ENCODE measurements at regions not wholly inside any gene's neighbourhood (a gene's known extent, or its start where the extent isn't known, plus 50 kb on each side); places are given as distances from the start of the nearest gene placed in this dataset.

DNA sequence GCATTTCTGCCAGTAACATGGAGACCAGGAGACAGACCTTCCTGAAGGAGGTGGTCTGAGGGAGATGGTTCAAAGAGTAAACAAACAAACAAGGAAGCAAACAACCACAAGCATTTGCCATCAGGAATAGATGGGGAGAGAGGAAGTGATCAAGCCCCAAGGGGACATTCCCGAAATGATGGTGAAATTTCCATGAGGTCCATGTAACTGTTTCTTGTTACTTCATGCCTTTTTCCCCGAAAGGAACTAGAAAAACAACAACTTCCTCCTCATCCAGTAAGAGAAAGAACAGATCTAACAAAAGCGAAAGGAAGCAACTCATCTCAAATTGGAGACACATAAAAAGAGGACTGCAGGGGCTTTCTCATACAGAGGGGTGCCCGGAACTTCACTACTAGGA, 152.5 kb upstream of the ZNF32 start:
- DNase-seq (ENCODE audit: low spot score), result no peak
- ATAC-seq, result no peak
- H3K27me3 Mint-ChIP-seq, result peaks cover 32 to 40% of the 10 kb centered on the region in 2 donors
- H3K4me1 Mint-ChIP-seq (ENCODE audit: low read depth in 2 of 2), result peaks cover 9 to 13% of the 10 kb centered on the region in 2 donors
- no peaks in the 10 kb centered on the region for H3K36me3 Mint-ChIP-seq
- no peaks in the 10 kb centered on the region for H3K9me3 Mint-ChIP-seq
- H3K4me3 Mint-ChIP-seq, result no peak overlapping the region
- no peak overlapping the region for H3K27ac Mint-ChIP-seq

DNA sequence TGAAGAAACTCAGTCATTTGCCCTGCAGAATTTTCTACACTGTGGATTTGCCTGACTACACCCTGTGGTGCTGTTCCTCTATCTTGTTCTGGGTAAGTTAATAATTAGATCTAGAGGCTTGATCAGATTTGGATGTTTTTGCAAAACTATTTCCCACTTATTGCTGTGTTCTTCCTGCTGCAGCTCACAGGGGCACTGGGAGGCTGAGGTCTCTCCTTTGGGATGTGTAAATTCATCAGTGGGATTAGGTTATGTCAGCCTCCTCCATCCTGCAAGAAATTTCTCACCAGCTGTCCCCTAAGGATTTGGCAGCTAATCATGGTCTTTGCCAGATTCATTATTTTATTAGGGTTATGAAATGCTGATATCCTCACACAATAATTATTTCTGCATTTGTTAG, 148.1 kb upstream of the ZNF32 start:
- Mint-ChIP-seq H3K4me3 (no peak overlapping the region), H3K9me3 (no peaks in the 10 kb centered on the region), H3K27me3 (peaks cover 30 to 40% of the 10 kb centered on the region in 2 donors), H3K4me1 (ENCODE audit: low read depth in 2 of 2) (peaks cover 9 to 11% of the 10 kb centered on the region in 2 donors), H3K27ac (no peak overlapping the region), H3K36me3 (no peaks in the 10 kb centered on the region)
- no peak for DNase-seq (ENCODE audit: low spot score)
- no peak for ATAC-seq

- no peak overlapping the region for H3K4me3 Mint-ChIP-seq
- H3K4me1 Mint-ChIP-seq (ENCODE audit: low read depth in 2 of 2), result peaks cover 4 to 6% of the 10 kb centered on the region in 2 donors
- no peaks in the 10 kb centered on the region for H3K9me3 Mint-ChIP-seq
- peaks cover 25 to 34% of the 10 kb centered on the region in 2 donors for H3K27me3 Mint-ChIP-seq
- DNase-seq (ENCODE audit: low spot score) (no peak), ATAC-seq (no peak)
- H3K36me3 Mint-ChIP-seq, result no peaks in the 10 kb centered on the region
- H3K27ac Mint-ChIP-seq, result no peak overlapping the region
These were observed 147.0 kb upstream of the ZNF32 start for GRCh38 chr10:43795639-43796038.

DNA sequence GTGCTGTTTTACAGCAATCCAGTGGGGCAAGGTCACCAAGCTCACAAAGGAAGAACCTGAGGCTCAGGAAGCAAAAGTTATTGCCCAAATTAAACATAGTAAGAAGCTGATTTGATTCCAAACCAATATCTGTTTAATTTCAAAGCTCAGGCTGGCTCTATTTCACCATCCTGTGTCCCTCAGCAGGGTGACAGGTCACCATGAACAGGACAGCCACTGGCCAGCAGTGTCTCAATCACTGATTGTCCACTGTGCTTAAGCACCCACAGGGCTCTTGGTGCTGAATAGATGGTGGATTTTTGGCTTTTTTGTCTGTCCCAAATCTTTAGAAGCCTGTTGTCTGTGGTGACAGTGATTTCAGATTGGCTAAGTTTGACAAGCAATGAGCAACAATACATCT, 146.4 kb upstream of the ZNF32 start:
- H3K4me1 Mint-ChIP-seq (ENCODE audit: low read depth in 2 of 2), result peaks cover 4 to 6% of the 10 kb centered on the region in 2 donors
- no peaks in the 10 kb centered on the region for H3K9me3 Mint-ChIP-seq
- H3K27me3 Mint-ChIP-seq, result peaks cover 25 to 34% of the 10 kb centered on the region in 2 donors
- H3K36me3 Mint-ChIP-seq, result no peaks in the 10 kb centered on the region
- DNase-seq (ENCODE audit: low spot score) (no peak), ATAC-seq (no peak)
- H3K27ac Mint-ChIP-seq, result no peak overlapping the region
- H3K4me3 Mint-ChIP-seq, result no peak overlapping the region

- ATAC-seq (no peak), DNase-seq (ENCODE audit: low spot score) (no peak)
- Mint-ChIP-seq H3K4me1 (ENCODE audit: low read depth in 2 of 2) (peaks cover 0 to 4% of the 10 kb centered on the region in 2 donors), H3K27ac (no peak overlapping the region), H3K27me3 (peaks cover 25 to 35% of the 10 kb centered on the region in 2 donors), H3K9me3 (no peaks in the 10 kb centered on the region), H3K36me3 (no peaks in the 10 kb centered on the region), H3K4me3 (no peak overlapping the region)
These were observed 145.6 kb upstream of the ZNF32 start for GRCh38 chr10:43794181-43794815.

DNA sequence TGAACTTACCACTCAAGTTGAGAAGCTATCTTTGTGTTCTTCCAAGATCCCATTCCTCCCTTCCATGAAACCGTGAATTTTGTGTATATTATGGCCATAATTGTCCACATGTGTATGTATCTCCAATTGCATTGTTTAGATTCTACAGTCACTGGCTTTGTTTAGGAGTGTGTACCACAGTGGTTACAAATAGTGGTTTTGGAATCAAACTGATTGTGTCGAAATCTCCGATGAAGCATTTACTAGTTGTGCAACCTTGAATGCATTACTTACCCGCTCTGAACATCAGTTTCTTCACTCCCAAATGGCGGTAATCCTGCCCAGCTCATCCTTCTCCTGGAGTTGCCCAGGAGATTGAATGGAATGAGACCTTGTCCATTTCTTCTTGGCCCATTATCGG, 145.0 kb upstream of the ZNF32 start:
- peaks cover 0 to 4% of the 10 kb centered on the region in 2 donors for H3K4me1 Mint-ChIP-seq (ENCODE audit: low read depth in 2 of 2)
- H3K9me3 Mint-ChIP-seq, result no peaks in the 10 kb centered on the region
- no peak for ATAC-seq
- no peak overlapping the region for H3K27ac Mint-ChIP-seq
- H3K4me3 Mint-ChIP-seq, result no peak overlapping the region
- no peaks in the 10 kb centered on the region for H3K36me3 Mint-ChIP-seq
- H3K27me3 Mint-ChIP-seq, result peaks cover 23 to 34% of the 10 kb centered on the region in 2 donors
- DNase-seq (ENCODE audit: low spot score), result no peak

GRCh38 chr10:43790147-43790546, 141.5 kb upstream of the ZNF32 start:
- Mint-ChIP-seq H3K9me3 (no peaks in the 10 kb centered on the region), H3K4me3 (no peak overlapping the region), H3K36me3 (no peaks in the 10 kb centered on the region), H3K27me3 (peaks cover 10 to 14% of the 10 kb centered on the region in 2 donors), H3K4me1 (ENCODE audit: low read depth in 2 of 2) (peaks cover 0 to 4% of the 10 kb centered on the region in 2 donors), H3K27ac (no peak overlapping the region)
- no peak for DNase-seq (ENCODE audit: low spot score)
- ATAC-seq, result no peak

DNA sequence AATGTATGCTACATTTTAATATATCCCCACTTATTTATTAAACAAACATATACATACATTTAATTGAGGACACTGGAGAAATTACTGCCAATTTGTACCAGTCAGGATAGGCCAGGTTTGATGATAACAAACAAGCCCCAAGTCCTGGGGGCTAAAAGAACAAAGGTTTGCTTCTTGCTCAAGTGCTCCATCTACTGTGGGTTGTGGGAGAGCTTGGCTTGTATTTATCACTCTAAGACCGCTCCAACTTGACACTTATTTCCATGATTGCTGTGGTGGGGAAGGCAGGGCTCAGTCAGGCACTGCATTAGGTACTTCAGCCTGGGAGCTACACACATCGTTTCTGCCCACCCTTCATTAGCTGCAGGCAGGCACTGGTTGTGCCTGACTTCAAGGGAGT, 136.6 kb upstream of the ZNF32 start:
- ATAC-seq, result no peak
- Mint-ChIP-seq H3K27me3 (peaks cover 10 to 13% of the 10 kb centered on the region in 2 donors), H3K36me3 (no peaks in the 10 kb centered on the region), H3K9me3 (no peaks in the 10 kb centered on the region), H3K27ac (no peak overlapping the region), H3K4me3 (no peak overlapping the region), H3K4me1 (ENCODE audit: low read depth in 2 of 2) (peaks cover 20 to 21% of the 10 kb centered on the region in 2 donors)
- no peak for DNase-seq (ENCODE audit: low spot score)

DNA sequence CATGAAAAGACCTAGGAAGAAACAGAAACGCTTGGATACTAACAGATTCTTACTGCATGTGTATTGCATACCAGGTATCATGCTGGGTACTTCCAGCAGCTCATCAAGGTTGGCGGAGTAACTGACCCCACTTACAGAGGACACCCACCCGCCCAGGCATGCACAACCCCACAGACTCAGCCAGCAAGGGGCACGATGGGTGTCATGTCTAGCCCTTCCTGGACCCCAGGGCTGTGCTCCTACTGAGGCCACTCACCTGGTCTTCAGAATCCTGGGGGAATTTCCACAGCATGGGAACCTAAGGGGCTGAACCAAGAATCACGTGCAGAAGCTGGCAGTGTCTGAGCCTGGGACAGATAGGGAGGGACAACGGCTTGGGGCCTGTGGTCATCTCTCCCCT, 134.1 kb upstream of the ZNF32 start:
- H3K9me3 Mint-ChIP-seq, result no peaks in the 10 kb centered on the region
- DNase-seq (ENCODE audit: low spot score) (no peak), ATAC-seq (no peak)
- H3K4me1 Mint-ChIP-seq (ENCODE audit: low read depth in 2 of 2), result peaks cover 29 to 32% of the 10 kb centered on the region in 2 donors
- no peak overlapping the region for H3K4me3 Mint-ChIP-seq
- H3K27ac Mint-ChIP-seq, result no peak overlapping the region
- H3K36me3 Mint-ChIP-seq, result no peaks in the 10 kb centered on the region
- H3K27me3 Mint-ChIP-seq, result no peaks in the 10 kb centered on the region

GRCh38 chr10:43781480-43782361, 133.0 kb upstream of the ZNF32 start:
- peak overlapping the region; percentile 53 to 79 for H3K27ac Mint-ChIP-seq
- peak overlapping the region; percentile 72 for H3K4me3 Mint-ChIP-seq
- no peaks in the 10 kb centered on the region for H3K36me3 Mint-ChIP-seq
- DNase-seq (ENCODE audit: low spot score), result peak; percentile 65
- no peaks in the 10 kb centered on the region for H3K27me3 Mint-ChIP-seq
- peak; percentile 93 to 95 for ATAC-seq
- H3K9me3 Mint-ChIP-seq, result no peaks in the 10 kb centered on the region
- H3K4me1 Mint-ChIP-seq (ENCODE audit: low read depth in 2 of 2), result peaks cover 29 to 32% of the 10 kb centered on the region in 2 donors

- Mint-ChIP-seq H3K9me3 (no peaks in the 10 kb centered on the region), H3K4me1 (ENCODE audit: low read depth in 2 of 2) (peaks cover 28 to 34% of the 10 kb centered on the region in 2 donors), H3K36me3 (no peaks in the 10 kb centered on the region), H3K4me3 (peak overlapping the region; percentile 17), H3K27me3 (peaks cover 0 to 7% of the 10 kb centered on the region in 2 donors), H3K27ac (peak overlapping the region; percentile 1 to 22)
- no peak for DNase-seq (ENCODE audit: low spot score)
- no peak for ATAC-seq
These were observed 129.9 kb upstream of the ZNF32 start for GRCh38 chr10:43778571-43778970.

- ATAC-seq, result peak in 1 of 2 donors; percentile 24
- no peak for DNase-seq (ENCODE audit: low spot score)
- H3K27ac Mint-ChIP-seq, result no peak overlapping the region
- peaks cover 13 to 16% of the 10 kb centered on the region in 2 donors for H3K27me3 Mint-ChIP-seq
- peaks cover 7% of the 10 kb centered on the region for H3K36me3 Mint-ChIP-seq
- H3K9me3 Mint-ChIP-seq, result peaks cover 7% of the 10 kb centered on the region
- peaks cover 9 to 14% of the 10 kb centered on the region in 2 donors for H3K4me1 Mint-ChIP-seq (ENCODE audit: low read depth in 2 of 2)
- H3K4me3 Mint-ChIP-seq, result no peak overlapping the region
These were observed 126.7 kb upstream of the ZNF32 start for GRCh38 chr10:43775384-43775783.

GRCh38 chr10:43774234-43774769, 125.6 kb upstream of the ZNF32 start:
- no peak for ATAC-seq
- no peak overlapping the region for H3K27ac Mint-ChIP-seq

DNA sequence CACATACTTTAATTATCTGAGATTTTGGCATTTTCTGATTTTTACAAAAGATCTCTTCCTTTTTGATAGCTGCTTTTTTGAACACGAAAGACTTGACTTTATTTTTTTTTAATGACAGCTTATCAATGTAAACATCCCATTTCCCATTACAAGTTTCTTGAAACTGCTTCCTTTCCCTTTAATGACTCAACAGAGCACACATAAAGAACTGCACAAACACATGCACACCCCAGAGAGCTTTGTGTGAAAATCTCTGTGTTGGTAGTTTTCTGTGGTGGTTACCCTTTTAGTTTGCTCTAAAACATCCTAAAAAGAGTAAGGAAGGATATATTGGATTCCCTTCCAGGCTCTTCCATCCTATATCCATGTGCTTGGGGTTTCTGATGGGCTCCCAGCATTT, 125.1 kb upstream of the ZNF32 start:
- no peak overlapping the region for H3K4me3 Mint-ChIP-seq
- ATAC-seq (no peak), DNase-seq (ENCODE audit: low spot score) (no peak)
- peaks cover 15% of the 10 kb centered on the region for H3K36me3 Mint-ChIP-seq
- H3K9me3 Mint-ChIP-seq, result peaks cover 7% of the 10 kb centered on the region
- H3K27me3 Mint-ChIP-seq, result peaks cover 19% of the 10 kb centered on the region in 2 donors
- peaks cover 5 to 7% of the 10 kb centered on the region in 2 donors for H3K4me1 Mint-ChIP-seq (ENCODE audit: low read depth in 2 of 2)
- no peak overlapping the region for H3K27ac Mint-ChIP-seq

More at GRCh38 chr10:43774234-43774769, 125.6 kb upstream of the ZNF32 start:
- Mint-ChIP-seq H3K4me3 (no peak overlapping the region), H3K27me3 (peaks cover 19% of the 10 kb centered on the region in 2 donors), H3K4me1 (ENCODE audit: low read depth in 2 of 2) (peaks cover 9 to 13% of the 10 kb centered on the region in 2 donors), H3K36me3 (peaks cover 13% of the 10 kb centered on the region), H3K9me3 (peaks cover 7% of the 10 kb centered on the region)
- no peak for DNase-seq (ENCODE audit: low spot score)

Data from natural killer cell treated with Interleukin-12 subunit alpha and Interleukin-12 subunit beta and Interleukin-15 and Interleukin-18, amount 100 ng/mL, for 72 hours (primary cell).